HG03439 (cell line): ENCODE measurements at regions not wholly inside any gene's neighbourhood (a gene's known extent, or its start where the extent isn't known, plus 50 kb on each side); places are given as distances from the start of the nearest gene placed in this dataset.
"Not testable (repeated sequence)": the region's sequence is repeated elsewhere in the genome, so short reads cannot be mapped to it uniquely, and the experiment has no call there.

Experiments used
- ATAC-seq: cut with Tn5 transposase; IDR thresholded peaks from one replicate; pipeline ENCODE4 v1.9.1; 2021; ENCODE audit warnings: mild to moderate bottlenecking, moderate library complexity; ENCODE audit not compliant: unreplicated experiment

GRCh38 chr7:34330308-34330707, 327.7 kb upstream of the NPSR1 start:
- ATAC-seq, result no peak

- ATAC-seq, result no peak
Observed at GRCh38 chr7:34331102-34331501, 326.9 kb upstream of the NPSR1 start.

- ATAC-seq, result no peak
Observed at GRCh38 chr7:34332006-34332405, 326.0 kb upstream of the NPSR1 start.

GRCh38 chr7:34333184-34333583, 324.8 kb upstream of the NPSR1 start:
- ATAC-seq, result no peak

GRCh38 chr7:34333925-34334324, 324.1 kb upstream of the NPSR1 start:
- no peak for ATAC-seq

- ATAC-seq, result no peak
Observed at GRCh38 chr7:34337163-34337562, 320.9 kb upstream of the NPSR1 start.

GRCh38 chr7:34338961-34339526, 319.0 kb upstream of the NPSR1 start:
- ATAC-seq, result no peak

GRCh38 chr7:34341326-34341725, 316.7 kb upstream of the NPSR1 start:
- no peak for ATAC-seq

GRCh38 chr7:34342387-34342786, 315.6 kb upstream of the NPSR1 start:
- ATAC-seq, result no peak

GRCh38 chr7:34343667-34344066, 314.4 kb upstream of the NPSR1 start:
- no peak for ATAC-seq

GRCh38 chr7:34354011-34354410, 304.0 kb upstream of the NPSR1 start:
- no peak for ATAC-seq

GRCh38 chr7:34354899-34355298, 303.1 kb upstream of the NPSR1 start:
- no peak for ATAC-seq

- no peak for ATAC-seq
Observed at GRCh38 chr7:34357068-34357467, 300.9 kb upstream of the NPSR1 start.

GRCh38 chr7:34357946-34358345, 300.1 kb upstream of the NPSR1 start:
- no peak for ATAC-seq

- not testable (repeated sequence) for ATAC-seq
Observed at GRCh38 chr7:34358578-34358977, 299.4 kb upstream of the NPSR1 start.

GRCh38 chr7:34361663-34362250, 296.3 kb upstream of the NPSR1 start:
- no peak for ATAC-seq

- no peak for ATAC-seq
Observed at GRCh38 chr7:34362621-34363020, 295.4 kb upstream of the NPSR1 start.

GRCh38 chr7:34364130-34364529, 293.9 kb upstream of the NPSR1 start:
- ATAC-seq, result no peak

GRCh38 chr7:34365011-34365410, 293.0 kb upstream of the NPSR1 start:
- ATAC-seq, result no peak

GRCh38 chr7:34365611-34366010, 292.4 kb upstream of the NPSR1 start:
- no peak for ATAC-seq

GRCh38 chr7:34371922-34372321, 286.1 kb upstream of the NPSR1 start:
- no peak for ATAC-seq

- ATAC-seq, result no peak
Observed at GRCh38 chr7:34373940-34374339, 284.1 kb upstream of the NPSR1 start.
